ENCODE measurements at regions not wholly inside any gene's neighbourhood (a gene's known extent, or its start where the extent isn't known, plus 50 kb on each side); places are given as distances from the start of the nearest gene placed in this dataset.

GRCh38 chr2:6741229-6741628 lies 124.5 kb downstream of the CMPK2 start:
- TF ChIP-seq CTCF (conservative IDR thresholded peaks at IDR 0.05) (no peak), EZH2 (IDR thresholded peaks at IDR 0.05; ENCODE audit: low read depth) (no peak)

All from PC-9 (cell line).